NCI-H1436 (cell line): ENCODE measurements at regions not wholly inside any gene's neighbourhood (a gene's known extent, or its start where the extent isn't known, plus 50 kb on each side); places are given as distances from the start of the nearest gene placed in this dataset.
"Not testable (repeated sequence)": the region's sequence is repeated elsewhere in the genome, so short reads cannot be mapped to it uniquely, and the experiment has no call there.

Experiments used
- DNase-seq: peaks from one replicate; lab custom pipeline; 2025; lab: John Stamatoyannopoulos, UW

DNA sequence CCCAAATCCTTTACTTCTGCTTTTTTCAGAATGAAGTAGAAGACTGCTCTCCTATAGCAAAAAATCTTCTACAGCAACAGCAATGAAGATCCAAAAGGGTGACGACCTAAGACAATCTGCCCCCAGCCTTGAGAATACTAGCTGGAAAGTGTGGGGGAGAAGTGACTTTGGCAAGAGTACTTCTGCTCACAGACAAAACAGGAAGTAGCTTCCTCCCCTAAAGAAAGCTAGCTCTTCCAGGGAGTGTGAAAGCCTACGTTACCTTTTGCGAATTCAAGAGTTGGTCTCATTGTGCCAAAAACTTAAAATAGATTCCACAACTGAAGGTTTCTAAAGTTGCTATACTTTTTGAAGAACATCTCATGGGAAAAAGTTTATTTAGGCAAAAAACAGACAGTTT is 1069.2 kb upstream of the CHAC2 start:
- no peak for DNase-seq

DNA sequence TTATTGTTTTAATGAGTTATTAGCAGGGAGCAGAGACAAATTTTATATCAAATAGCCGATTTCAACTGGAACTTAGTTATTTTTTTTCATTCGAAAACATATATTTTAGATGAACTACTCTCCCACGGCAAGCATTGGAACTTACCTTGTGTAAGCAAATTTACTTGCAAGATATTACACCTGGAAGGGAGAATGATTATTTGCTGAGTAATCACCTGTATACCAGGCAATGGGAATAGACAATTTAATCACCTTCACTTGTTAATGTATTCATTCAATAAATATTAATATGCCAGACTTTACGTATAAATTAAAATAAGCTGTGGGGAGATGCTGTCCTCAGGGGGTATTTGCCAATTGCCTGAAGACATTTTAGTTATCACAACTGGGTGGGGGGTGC is 1069.9 kb upstream of the CHAC2 start:
- DNase-seq: no peak

DNA sequence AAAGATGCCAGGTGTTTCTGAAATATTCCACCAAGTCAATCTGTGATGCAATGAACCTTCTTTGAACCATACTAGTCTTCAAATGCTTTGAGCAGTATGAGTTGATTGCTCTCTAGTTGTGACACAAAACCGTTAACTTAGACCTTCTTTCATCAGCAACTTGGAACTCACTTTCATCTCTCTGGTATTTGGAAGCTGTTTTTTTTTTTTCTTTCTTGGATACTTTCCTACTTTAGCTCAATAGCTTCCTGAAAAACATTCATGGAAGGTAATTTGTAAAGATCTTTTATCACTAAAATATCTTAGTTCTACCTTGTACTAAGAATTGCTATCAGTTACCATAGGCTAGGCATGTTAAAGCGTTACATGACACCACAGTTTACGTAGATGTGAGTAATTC is 1071.9 kb upstream of the CHAC2 start:
- DNase-seq: no peak

DNA sequence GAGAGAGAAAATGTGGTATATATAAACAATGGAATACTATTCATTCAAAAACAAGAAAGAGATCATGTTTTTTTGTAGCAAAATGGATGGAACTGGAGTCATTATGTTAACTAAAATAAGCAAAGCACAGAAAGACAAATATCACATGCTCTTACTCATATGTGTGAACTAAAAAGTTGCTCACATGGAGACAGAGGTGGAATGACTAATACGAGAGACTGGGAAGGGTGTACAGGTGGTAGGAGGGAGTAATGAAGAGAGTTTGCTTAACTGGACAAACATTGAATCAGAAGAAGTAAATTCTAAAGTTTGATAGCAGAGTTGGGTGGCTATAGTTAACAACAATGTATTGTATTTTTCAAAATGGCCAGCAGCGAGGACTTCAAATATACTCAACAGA is 1080.7 kb upstream of the CHAC2 start:
- DNase-seq: no peak

DNA sequence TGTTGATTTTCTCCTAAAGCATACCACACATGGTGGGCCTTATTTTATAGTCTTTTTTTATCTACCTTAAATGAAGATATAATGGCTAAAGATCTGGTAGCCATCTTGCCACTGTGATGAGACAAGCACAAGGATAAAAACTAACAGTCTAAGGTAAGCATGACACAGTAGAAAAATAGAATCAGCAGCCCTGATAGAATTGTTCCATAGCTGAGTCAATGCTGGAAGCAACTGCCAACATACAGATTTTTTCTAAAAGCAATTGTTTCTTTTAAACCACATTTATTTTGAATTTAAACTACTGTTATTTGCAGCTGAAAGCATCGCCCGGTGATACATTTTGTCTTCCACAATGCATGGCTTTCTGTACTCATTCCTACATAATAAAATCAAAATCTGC is 1091.5 kb upstream of the CHAC2 start:
- DNase-seq: no peak

DNA sequence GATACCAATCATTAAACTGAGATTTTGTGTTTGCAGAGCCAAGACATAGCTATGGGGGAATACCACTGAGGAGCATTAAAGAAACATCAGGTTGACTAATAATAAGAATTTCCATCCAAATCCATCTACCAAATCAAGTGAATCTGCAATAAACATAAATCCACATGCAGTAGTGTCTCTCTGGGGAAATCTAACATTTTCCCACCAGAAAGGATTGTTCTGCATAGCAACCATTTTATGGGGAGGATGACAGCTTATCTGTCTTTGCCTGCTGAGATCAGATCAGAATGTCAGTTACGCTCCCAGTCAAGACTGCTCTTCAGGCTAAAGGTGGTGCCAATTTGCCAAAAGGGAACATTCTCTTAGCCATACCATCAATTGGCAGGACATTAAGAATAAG is 1098.9 kb upstream of the CHAC2 start:
- DNase-seq: no peak

DNA sequence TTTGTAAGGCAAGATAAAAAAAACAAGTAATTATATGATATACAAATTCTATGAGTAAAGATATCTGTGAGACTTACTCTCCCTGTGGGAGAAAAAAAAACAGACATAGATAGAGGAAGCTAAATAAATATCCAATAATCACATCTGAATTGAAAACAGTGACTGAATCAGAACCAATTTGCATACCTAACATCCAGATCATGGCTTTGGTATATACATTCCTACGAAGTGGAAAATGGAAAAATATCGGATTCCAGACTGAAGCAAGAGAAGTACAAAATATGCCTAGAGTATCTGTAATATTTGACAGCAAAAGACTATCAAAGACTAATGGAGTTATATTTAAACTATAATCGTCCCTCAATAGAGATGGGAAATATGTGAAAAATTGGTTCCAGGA is 1108.1 kb upstream of the CHAC2 start:
- DNase-seq: no peak

DNA sequence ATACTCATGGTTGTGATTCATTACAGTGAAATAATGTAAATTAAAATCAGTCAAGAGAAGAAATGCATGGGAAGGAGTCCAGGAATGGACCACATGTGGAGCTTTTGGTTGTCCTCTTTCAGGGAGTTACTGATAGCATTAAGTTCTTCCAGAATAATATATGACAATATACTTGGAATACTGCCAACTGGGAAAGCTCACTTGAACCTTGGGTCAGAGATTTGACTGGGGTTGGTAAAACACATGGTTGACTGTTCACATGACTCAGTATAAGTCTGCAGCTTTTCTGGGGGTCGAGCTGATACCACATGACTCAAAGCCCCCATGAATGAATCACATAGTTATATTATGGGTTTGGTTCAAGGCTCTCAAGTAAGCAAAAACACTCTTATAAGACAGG is 1109.0 kb upstream of the CHAC2 start:
- no peak for DNase-seq

DNA sequence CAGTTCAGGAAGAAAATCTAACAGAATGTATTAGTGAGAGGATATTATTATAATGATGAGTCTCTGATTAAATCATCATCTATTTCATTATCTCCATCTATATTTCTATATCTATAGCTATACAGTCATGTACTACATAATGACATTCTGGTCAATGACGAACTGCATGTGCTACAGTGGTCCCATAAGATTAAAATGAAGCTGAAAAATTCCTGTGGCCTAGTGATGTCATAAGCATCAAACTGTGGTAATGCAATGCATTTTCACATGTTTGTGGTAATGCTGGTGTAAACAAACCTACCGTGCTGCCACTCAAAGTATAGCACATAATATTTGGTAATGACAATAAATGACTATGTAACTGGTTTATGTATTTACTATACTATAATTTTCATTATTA is 1127.9 kb upstream of the CHAC2 start:
- no peak for DNase-seq

DNA sequence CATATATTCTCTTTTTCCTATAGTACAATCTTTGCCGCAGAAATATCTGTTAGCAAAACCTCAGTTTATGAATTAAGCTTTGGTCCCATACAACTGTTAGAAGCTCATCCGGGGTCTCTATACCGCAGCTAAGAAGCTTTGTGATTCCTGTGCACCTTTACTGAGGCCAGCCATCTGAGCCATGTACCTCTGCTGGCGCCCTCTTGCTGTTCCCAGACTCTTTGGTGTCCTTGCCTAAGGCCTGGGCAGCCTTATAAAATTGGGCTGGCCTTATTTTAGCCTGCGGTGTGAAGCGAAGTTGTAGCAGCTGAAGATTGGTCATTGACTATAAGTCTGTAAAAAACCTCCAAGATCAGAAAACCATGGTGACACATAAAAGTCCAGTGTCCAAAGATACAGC is 1135.1 kb upstream of the CHAC2 start:
- DNase-seq: no peak

DNA sequence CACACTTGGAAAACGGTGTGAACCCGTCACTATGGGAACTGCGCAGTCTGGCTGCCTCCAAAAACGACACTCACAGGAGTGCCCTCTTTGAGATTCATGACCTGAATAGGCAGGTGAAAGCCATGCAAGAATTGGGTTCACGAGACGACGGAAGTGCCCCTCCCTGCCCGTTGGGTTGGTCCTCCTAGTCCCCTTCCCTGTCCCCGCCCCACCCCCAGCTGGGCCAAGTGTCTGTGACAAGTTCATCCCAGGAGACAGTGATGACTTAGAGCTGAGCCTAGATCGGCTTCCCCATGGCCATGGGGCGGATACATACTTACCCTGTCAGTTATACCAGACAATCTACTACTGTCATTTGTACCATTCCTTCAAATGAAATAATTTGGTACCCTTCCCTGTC is 1137.7 kb upstream of the CHAC2 start:
- no peak for DNase-seq

DNA sequence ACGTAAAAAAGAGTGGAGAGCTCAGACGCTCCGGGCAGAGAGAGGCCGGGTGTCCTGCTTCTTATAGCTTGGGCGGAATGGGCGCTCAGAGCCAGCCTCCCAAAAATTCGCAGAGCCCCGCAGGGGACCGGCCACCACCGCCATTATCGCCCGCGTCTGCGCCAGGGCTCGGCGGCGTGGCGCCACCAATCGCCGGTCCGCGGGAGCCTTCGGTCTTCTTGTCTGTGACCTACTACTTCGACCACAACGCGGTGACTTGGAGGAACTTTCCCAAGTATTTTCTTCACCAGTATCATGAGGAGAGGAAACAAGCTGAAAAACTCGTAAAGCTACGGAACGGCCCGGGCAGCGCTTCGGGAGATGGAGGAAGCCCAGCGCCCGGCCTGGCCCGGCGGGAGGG is 1138.1 kb upstream of the CHAC2 start:
- no peak for DNase-seq

DNA sequence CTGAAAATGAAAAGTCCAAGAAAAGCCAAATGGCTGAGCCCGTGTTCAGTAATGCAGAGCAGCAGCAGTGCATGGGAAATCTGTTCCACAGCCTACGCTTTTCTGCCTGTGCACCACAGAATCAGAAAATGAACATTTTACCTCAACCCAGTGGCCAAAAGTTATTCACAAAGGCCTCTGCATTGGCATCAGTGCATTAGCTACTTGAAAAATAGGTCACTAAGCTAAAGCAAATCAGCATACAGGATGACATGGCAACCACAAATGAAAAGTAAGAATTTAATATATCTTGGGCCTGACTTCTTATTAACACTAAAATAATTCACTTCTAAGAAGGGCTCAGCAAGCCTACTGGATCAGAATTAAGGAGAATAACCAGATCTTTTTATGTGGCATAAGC is 1145.3 kb upstream of the CHAC2 start:
- no peak for DNase-seq

DNA sequence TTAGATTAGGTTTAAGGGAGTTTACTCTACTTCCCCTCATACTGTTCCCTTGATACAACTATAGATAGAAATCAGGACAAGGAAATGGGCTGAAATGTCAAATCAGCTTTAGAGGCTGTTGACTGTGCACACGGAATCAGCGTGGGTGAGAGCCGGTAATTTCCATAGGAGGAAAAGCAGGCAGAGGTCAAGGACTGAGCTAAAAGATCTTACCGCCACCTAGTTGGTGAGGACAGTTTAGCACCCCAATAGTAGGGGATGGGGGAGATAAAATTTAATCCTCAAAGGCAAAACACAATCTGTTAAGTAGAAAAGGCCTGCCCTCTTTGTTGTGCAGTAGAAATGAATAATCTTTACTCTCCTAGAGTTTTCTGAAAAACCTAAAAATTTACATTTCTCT is 1154.5 kb upstream of the CHAC2 start:
- DNase-seq: no peak

DNA sequence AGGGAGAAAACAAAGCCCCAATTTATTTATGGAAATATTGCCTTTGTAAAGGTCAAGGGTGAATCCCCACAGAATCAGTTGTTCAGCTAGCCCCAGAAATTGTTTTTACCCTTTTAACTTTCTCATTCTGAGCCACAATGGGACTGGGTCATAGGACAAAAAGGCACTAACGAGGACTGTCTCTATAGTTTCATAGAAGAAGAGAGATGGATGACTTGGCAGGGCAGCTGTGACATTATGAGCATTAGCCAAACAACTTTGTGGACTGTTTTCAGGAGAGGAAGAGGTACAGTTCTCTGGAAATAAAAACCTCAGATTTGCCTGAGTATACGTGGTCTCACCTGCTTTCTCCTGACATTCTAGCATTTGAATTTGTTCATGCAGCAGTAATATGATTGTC is 1155.8 kb upstream of the CHAC2 start:
- DNase-seq: no peak

DNA sequence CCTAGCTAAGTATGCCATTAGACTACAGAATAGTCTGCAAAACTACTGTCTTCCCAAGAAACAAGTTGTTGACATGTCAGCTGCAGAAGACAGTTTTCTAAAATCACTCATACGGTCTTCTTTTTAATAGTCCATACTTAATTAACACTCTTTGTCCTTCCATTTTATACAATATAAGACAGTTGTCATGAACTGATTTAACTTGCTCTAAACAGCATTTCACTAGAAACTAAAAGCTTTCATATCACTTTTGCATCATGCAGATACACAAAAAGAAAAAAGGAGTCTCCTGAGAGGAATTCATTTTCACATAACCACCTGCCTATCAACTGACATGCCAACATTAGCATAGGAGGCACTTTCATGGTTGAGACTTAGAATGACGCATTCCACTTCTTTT is 1159.6 kb upstream of the CHAC2 start:
- no peak for DNase-seq

DNA sequence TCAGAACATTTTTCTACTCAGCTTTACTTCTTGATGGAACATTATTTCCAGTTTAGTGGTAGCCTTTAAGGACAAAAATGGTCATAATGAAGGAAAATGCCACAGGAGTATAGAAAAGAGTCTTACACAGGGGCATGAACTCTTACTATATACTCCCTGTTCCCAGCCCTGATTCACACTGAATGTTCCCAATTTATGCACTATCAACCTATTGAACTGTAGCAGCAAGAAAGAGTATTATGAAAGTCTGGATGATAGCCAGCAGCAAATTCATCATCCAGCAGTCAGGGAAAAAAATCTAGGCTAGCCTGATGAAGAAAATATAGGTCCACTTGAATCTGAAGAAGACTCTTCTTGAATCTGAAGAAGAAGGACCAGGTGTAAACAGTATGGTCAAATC is 1170.3 kb upstream of the CHAC2 start:
- DNase-seq: no peak

DNA sequence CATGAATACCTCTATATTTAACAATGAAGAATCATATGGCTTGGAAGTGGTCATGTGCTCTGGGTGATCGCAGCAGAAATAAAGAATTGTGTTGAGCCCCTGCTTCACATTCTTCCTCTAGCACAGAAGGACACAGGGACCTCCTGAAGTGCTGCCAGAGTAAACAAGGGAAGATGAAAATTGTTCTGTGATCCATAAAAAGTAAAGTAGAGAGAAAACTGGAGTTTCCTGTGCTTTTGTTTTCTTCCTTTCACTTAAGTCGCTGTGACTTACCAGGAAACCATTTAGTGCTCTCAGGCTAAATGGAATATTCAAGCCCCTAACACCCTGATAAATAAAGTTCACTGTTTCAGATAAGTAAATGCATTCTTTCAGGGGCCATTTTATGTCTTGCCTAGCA is 1173.6 kb upstream of the CHAC2 start:
- DNase-seq: no peak

DNA sequence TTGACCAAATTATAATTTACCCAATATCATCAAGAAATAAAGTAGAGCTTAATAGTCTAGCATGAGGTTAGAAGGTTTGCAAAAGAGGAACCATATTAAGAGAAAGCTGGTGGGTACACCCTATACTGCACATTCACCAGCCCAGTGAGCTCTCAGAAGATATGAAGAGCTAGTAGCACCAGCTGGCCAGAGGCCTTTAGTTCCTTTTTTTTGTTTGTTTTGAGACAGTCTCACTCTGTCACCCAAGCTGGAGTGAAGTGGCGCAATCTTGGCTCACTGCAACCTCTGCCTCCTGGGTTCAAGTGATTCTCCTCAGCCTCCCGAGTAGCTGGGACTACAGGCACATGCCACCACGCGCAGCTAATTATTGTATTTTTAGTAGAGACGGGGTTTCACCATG is 1183.5 kb upstream of the CHAC2 start:
- DNase-seq: not testable (repeated sequence)

DNA sequence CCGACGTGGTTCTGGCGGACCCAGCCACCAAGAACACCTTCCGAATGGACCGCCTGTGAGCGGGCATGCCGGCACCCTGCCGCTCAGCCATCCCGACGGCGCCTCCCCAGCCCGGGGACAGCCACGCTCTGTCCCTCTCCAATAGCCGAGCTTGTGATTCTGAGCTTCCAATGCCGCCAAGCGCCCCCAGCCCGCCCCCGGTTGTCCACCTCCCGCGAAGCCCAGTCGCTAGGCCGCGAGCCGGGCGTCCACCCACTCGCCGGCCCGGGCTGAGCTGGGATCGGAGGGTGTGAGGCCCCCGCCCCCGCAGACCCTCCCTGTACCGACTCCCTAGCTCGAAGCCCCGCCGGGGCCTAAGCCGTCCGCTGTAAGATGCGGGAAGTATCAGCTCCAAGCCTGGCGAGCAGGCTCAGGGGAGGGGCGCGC is 1195.1 kb upstream of the CHAC2 start:
- DNase-seq: no peak

DNA sequence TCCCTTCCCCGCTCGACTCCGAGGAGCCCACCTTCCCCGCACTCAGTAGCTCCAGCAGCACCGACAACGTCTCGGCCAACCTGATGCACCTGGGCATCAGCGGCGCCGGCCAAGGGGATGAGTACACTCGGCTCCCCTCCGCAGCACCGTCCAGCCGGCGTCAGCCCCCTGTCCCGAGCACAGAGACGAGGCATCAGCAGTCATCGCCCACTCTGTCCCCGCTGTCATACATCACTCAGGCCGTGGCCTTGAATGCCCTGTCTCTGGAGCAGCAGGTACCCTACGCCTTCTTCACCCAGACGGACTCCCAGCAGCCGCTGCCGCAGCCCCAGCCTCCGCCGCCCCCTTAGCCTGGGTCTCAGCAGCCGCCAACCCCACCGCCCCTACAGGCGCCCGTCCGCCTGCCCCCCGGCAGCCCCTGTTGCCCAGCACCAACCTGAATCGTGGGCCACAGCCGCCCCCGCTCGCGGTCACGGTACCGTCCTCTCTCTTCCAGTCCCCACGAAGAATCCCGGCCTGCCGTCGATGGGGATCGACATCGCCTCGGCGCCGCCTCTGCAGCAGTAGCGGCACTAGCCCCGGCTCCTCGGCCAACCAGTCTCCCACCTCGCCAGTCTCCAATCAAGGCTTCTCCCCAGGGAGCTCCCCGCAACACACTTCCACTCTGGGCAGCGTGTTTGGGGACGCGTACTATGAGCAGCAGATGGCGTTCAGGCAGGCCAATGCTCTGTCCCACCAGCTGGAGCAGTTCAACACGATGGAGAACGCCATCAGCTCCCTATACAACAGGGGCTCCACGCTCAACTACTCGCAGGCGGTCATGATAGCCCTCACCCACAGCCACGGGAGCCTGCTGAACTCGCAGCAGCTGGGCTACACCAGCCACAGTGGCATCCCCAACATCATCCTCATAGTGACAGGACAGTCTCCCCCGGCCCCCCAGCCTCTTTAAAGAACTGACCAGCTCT is 1195.9 kb upstream of the CHAC2 start:
- DNase-seq: no peak

DNA sequence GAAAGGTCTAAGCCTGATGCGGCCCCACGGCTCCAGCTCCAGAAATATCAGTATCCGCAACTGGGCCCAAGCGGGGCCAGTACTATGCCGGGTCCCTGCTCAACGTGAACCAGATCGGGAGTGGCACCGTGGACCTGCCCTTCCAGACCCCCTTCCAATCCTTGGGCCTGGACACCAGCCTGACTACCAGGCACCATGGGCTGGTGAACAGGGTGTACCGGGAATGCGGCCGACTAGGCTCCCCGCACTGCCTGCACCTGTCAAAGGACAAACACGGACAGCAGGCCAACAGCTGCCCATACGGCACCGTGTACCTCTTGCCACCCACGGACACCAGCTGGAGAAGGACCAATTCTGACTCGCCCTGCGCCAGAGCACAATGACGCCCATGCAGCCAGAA is 1196.9 kb upstream of the CHAC2 start:
- DNase-seq: no peak

DNA sequence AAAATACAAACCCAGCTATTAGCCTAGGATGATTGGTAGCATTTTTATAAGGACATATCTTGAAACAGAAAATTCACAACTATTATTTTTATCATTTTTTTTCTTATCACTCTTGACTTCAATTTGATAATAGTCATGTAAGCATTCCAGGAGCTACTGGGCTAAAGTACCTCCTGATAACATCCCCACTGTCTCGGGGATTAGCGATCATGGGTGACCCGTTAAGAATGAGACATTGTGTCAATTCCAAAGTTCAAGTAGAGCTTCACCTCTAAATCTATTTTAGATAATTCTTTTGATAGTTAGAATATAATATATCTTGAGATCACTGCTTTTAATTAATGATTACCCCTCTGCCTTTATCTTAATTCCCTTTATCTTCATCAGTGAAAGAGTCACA is 1204.5 kb upstream of the CHAC2 start:
- DNase-seq: no peak

DNA sequence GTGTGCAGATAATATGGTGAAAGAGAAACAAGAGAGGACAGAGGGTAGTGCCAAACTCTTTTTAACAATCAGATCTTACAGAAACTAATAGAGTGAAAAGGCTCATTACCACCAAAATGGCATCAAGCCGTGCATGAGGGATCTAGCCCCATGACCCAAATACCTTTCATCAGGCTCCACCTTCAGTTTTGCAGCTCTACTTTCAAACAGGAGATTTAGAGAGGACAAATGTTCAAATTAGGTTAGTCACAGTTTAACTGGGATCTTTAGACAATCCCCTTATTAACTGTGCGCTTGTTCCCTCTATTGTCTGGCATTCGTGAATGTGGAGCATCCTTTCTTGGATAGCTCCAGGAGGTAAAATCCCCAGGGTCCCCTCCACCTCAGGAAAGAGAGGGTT is 1209.3 kb upstream of the CHAC2 start:
- DNase-seq: no peak
